Peyer's patch (tissue), 4 donors: ENCODE measurements at regions not wholly inside any gene's neighbourhood (a gene's known extent, or its start where the extent isn't known, plus 50 kb on each side); places are given as distances from the start of the nearest gene placed in this dataset.

ENCODE experiments used
- CTCF ChIP-seq, 6 experiments: fragments of 450-650 bp in 4 of 6; fragments of 200-600 bp in 2 of 6; sonication (generic) in 1 of 6; IDR thresholded peaks; one replicate each; pipeline ENCODE4 v1.5.1; 2017 to 2019; ENCODE audit warnings: antibody characterized with exemption in 6 of 6, mild to moderate bottlenecking in 3 of 6, moderate library complexity in 1 of 6
- POLR2A ChIP-seq, 2 donors: fragments of 450-650 bp; IDR thresholded peaks; one replicate each; pipeline ENCODE4 v1.5.1; 2017; ENCODE audit warnings: antibody characterized with exemption in 2 of 2, mild to moderate bottlenecking in 2 of 2, moderate library complexity in 2 of 2

GRCh38 chr15:35973029-35973428 lies 427.1 kb upstream of the DPH6 start:
- TF ChIP-seq CTCF (IDR thresholded peaks at IDR 0.05) = no peak
- TF ChIP-seq POLR2A (IDR thresholded peaks at IDR 0.05) = no peak
